ENCODE measurements at regions not wholly inside any gene's neighbourhood (a gene's known extent, or its start where the extent isn't known, plus 50 kb on each side); places are given as distances from the start of the nearest gene placed in this dataset.

- Histone ChIP-seq H3K36me3 (ENCODE audit: insufficient read depth, insufficient read length, low read length) (no peaks in the 10 kb centered on the region), H3K27me3 (ENCODE audit: insufficient read depth, insufficient read length) (peaks cover 96% of the 10 kb centered on the region), H3K9me3 (ENCODE audit: insufficient read depth, low read length) (peaks cover 26% of the 10 kb centered on the region; the same call in 1 of the 2 replicates), H3K4me3 (ENCODE audit: insufficient read length, low read depth) (no peak overlapping the region), H3K9ac (ENCODE audit: insufficient read length, low read depth) (no peak overlapping the region), H3K4me1 (ENCODE audit: insufficient read depth, insufficient read length) (no peaks in the 10 kb centered on the region)
- TF ChIP-seq ZNF274 (IDR thresholded peaks at IDR 0.05; ENCODE audit: low read depth, low read length), result no peak
- no peak for TF ChIP-seq YY1 (IDR thresholded peaks at IDR 0.05; ENCODE audit: insufficient read depth, insufficient read length)
- TF ChIP-seq SUZ12 (IDR thresholded peaks at IDR 0.05; ENCODE audit: extremely low read depth, insufficient read depth, insufficient read length), result no peak
- DNase-seq (ENCODE audit: low read depth, low spot score), result no peak
Observed at GRCh38 chr7:131889572-131890150, 333.2 kb upstream of the PODXL start.

- peaks cover 28% of the 10 kb centered on the region; the same call in 1 of the 2 replicates for H3K9me3 ChIP-seq (ENCODE audit: insufficient read depth, low read length)
- peaks cover 64% of the 10 kb centered on the region for H3K27me3 ChIP-seq (ENCODE audit: insufficient read depth, insufficient read length)
- DNase-seq (ENCODE audit: low read depth, low spot score), result no peak
- H3K9ac ChIP-seq (ENCODE audit: insufficient read length, low read depth), result no peak overlapping the region
- peaks cover 2% of the 10 kb centered on the region for H3K36me3 ChIP-seq (ENCODE audit: insufficient read depth, insufficient read length, low read length)
- H3K4me3 ChIP-seq (ENCODE audit: insufficient read length, low read depth), result no peak overlapping the region
- no peaks in the 10 kb centered on the region for H3K4me1 ChIP-seq (ENCODE audit: insufficient read depth, insufficient read length)
- TF ChIP-seq ZNF274 (IDR thresholded peaks at IDR 0.05; ENCODE audit: low read depth, low read length), result no peak
- no peak for TF ChIP-seq SUZ12 (IDR thresholded peaks at IDR 0.05; ENCODE audit: extremely low read depth, insufficient read depth, insufficient read length)
- no peak for TF ChIP-seq YY1 (IDR thresholded peaks at IDR 0.05; ENCODE audit: insufficient read depth, insufficient read length)
Observed at GRCh38 chr7:131883769-131884168, 327.3 kb upstream of the PODXL start.

- Histone ChIP-seq H3K36me3 (ENCODE audit: insufficient read depth, insufficient read length, low read length) (peaks cover 2% of the 10 kb centered on the region), H3K4me1 (ENCODE audit: insufficient read depth, insufficient read length) (no peaks in the 10 kb centered on the region), H3K9me3 (ENCODE audit: insufficient read depth, low read length) (peaks cover 28% of the 10 kb centered on the region; the same call in 1 of the 2 replicates), H3K27me3 (ENCODE audit: insufficient read depth, insufficient read length) (peaks cover 58% of the 10 kb centered on the region), H3K9ac (ENCODE audit: insufficient read length, low read depth) (no peak overlapping the region), H3K4me3 (ENCODE audit: insufficient read length, low read depth) (no peak overlapping the region)
- DNase-seq (ENCODE audit: low read depth, low spot score), result no peak
- no peak for TF ChIP-seq SUZ12 (IDR thresholded peaks at IDR 0.05; ENCODE audit: extremely low read depth, insufficient read depth, insufficient read length)
- TF ChIP-seq ZNF274 (IDR thresholded peaks at IDR 0.05; ENCODE audit: low read depth, low read length), result no peak
- TF ChIP-seq YY1 (IDR thresholded peaks at IDR 0.05; ENCODE audit: insufficient read depth, insufficient read length), result no peak
Observed at GRCh38 chr7:131883196-131883595, 326.8 kb upstream of the PODXL start.

GRCh38 chr7:131882321-131882720 lies 325.9 kb upstream of the PODXL start:
- Histone ChIP-seq H3K4me1 (ENCODE audit: insufficient read depth, insufficient read length) (no peaks in the 10 kb centered on the region), H3K9me3 (ENCODE audit: insufficient read depth, low read length) (peaks cover 28% of the 10 kb centered on the region; the same call in 1 of the 2 replicates), H3K4me3 (ENCODE audit: insufficient read length, low read depth) (no peak overlapping the region), H3K27me3 (ENCODE audit: insufficient read depth, insufficient read length) (peaks cover 49% of the 10 kb centered on the region), H3K36me3 (ENCODE audit: insufficient read depth, insufficient read length, low read length) (peaks cover 3% of the 10 kb centered on the region), H3K9ac (ENCODE audit: insufficient read length, low read depth) (no peak overlapping the region)
- no peak for TF ChIP-seq ZNF274 (IDR thresholded peaks at IDR 0.05; ENCODE audit: low read depth, low read length)
- no peak for TF ChIP-seq YY1 (IDR thresholded peaks at IDR 0.05; ENCODE audit: insufficient read depth, insufficient read length)
- no peak for TF ChIP-seq SUZ12 (IDR thresholded peaks at IDR 0.05; ENCODE audit: extremely low read depth, insufficient read depth, insufficient read length)
- DNase-seq (ENCODE audit: low read depth, low spot score), result no peak

DNA sequence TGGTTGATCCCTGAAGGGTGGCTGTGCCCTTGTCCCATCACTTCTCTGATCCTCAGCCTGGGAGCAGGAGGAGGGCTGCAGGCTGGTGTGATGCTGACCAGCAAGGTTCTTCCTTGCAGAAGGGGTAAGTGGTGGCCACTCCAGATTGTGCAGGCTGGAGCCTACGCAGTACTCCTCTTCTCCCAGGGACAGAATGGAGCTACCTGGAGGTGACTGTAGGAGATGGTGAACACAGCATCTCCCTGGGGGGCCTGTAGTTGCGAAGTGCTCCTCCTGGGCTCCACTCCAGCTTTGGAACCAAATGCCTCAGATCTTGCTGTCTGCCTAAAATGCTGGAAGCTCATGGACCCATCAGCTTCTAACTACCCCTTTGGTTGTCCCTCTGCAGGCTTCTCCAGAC lies 323.6 kb upstream of the PODXL start:
- H3K9ac ChIP-seq (ENCODE audit: insufficient read length, low read depth), result no peak overlapping the region
- H3K27me3 ChIP-seq (ENCODE audit: insufficient read depth, insufficient read length), result peaks cover 27% of the 10 kb centered on the region
- H3K9me3 ChIP-seq (ENCODE audit: insufficient read depth, low read length), result peaks cover 7% of the 10 kb centered on the region; the same call in 1 of the 2 replicates
- H3K4me1 ChIP-seq (ENCODE audit: insufficient read depth, insufficient read length), result no peaks in the 10 kb centered on the region
- no peak for TF ChIP-seq SUZ12 (IDR thresholded peaks at IDR 0.05; ENCODE audit: extremely low read depth, insufficient read depth, insufficient read length)
- TF ChIP-seq ZNF274 (IDR thresholded peaks at IDR 0.05; ENCODE audit: low read depth, low read length), result no peak
- TF ChIP-seq YY1 (IDR thresholded peaks at IDR 0.05; ENCODE audit: insufficient read depth, insufficient read length), result no peak
- DNase-seq (ENCODE audit: low read depth, low spot score), result no peak
- H3K36me3 ChIP-seq (ENCODE audit: insufficient read depth, insufficient read length, low read length), result peaks cover 9% of the 10 kb centered on the region
- no peak overlapping the region for H3K4me3 ChIP-seq (ENCODE audit: insufficient read length, low read depth)

DNA sequence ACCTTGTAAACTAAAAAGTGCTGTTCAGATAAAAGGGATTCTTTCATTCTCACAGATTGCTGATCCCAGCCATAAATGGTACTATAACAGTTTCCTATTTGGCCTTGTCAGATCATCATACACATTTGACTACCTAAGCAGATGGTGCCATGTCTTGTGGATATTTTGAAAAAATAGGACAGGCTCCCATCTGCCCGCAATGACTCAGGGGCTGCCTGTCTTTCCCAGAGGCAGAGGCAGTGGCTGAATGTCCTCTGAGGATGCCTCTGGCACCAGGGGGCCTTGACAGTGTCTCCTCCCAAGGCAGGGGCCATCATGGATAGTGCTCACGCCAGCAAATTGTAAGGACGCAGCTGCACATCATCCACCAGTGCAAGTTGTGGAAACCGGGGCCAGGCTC lies 323.0 kb upstream of the PODXL start:
- no peak for DNase-seq (ENCODE audit: low read depth, low spot score)

DNA sequence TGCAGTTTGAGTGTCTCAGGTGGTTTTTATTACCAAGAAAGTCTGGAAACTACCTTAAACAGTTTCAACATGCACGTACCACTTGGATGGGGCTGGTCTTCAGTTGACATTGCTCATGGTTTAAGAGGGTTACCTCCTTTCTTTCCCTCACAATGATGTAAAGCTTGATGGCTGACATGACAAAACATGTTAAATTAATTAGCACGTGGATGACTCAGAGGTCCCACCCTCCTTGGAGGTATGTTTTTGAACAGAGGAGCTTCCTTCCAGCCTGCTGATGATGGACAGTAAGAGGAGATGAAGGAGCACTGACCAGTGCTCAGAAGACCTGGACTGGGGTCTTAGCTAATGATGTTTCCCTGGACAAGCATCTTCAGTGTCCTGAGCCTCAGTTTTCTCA lies 322.3 kb upstream of the PODXL start:
- no peak for DNase-seq (ENCODE audit: low read depth, low spot score)
- Histone ChIP-seq H3K9me3 (ENCODE audit: insufficient read depth, low read length) (no peaks in the 10 kb centered on the region; the same call in 1 of the 2 replicates), H3K4me3 (ENCODE audit: insufficient read length, low read depth) (no peak overlapping the region), H3K4me1 (ENCODE audit: insufficient read depth, insufficient read length) (no peaks in the 10 kb centered on the region), H3K9ac (ENCODE audit: insufficient read length, low read depth) (no peak overlapping the region), H3K27me3 (ENCODE audit: insufficient read depth, insufficient read length) (peaks cover 21% of the 10 kb centered on the region), H3K36me3 (ENCODE audit: insufficient read depth, insufficient read length, low read length) (peaks cover 9% of the 10 kb centered on the region)
- TF ChIP-seq SUZ12 (IDR thresholded peaks at IDR 0.05; ENCODE audit: extremely low read depth, insufficient read depth, insufficient read length) (no peak), ZNF274 (IDR thresholded peaks at IDR 0.05; ENCODE audit: low read depth, low read length) (no peak), YY1 (IDR thresholded peaks at IDR 0.05; ENCODE audit: insufficient read depth, insufficient read length) (no peak)

More for the DNA sequence above, 323.0 kb upstream of the PODXL start:
- Histone ChIP-seq H3K36me3 (ENCODE audit: insufficient read depth, insufficient read length, low read length) (peaks cover 9% of the 10 kb centered on the region), H3K27me3 (ENCODE audit: insufficient read depth, insufficient read length) (peaks cover 26% of the 10 kb centered on the region), H3K9ac (ENCODE audit: insufficient read length, low read depth) (no peak overlapping the region), H3K4me1 (ENCODE audit: insufficient read depth, insufficient read length) (no peaks in the 10 kb centered on the region), H3K4me3 (ENCODE audit: insufficient read length, low read depth) (no peak overlapping the region), H3K9me3 (ENCODE audit: insufficient read depth, low read length) (peaks cover under 1% of the 10 kb centered on the region; the same call in 1 of the 2 replicates)
- no peak for TF ChIP-seq YY1 (IDR thresholded peaks at IDR 0.05; ENCODE audit: insufficient read depth, insufficient read length)
- TF ChIP-seq SUZ12 (IDR thresholded peaks at IDR 0.05; ENCODE audit: extremely low read depth, insufficient read depth, insufficient read length), result no peak
- no peak for TF ChIP-seq ZNF274 (IDR thresholded peaks at IDR 0.05; ENCODE audit: low read depth, low read length)

Measured in NT2/D1 (cell line).